ENCODE measurements at regions not wholly inside any gene's neighbourhood (a gene's known extent, or its start where the extent isn't known, plus 50 kb on each side); places are given as distances from the start of the nearest gene placed in this dataset.

- no peak for DNase-seq (ENCODE audit: low spot score)
Measured at GRCh38 chr2:215691346-215691745, 255.5 kb upstream of the FN1 start.

DNA sequence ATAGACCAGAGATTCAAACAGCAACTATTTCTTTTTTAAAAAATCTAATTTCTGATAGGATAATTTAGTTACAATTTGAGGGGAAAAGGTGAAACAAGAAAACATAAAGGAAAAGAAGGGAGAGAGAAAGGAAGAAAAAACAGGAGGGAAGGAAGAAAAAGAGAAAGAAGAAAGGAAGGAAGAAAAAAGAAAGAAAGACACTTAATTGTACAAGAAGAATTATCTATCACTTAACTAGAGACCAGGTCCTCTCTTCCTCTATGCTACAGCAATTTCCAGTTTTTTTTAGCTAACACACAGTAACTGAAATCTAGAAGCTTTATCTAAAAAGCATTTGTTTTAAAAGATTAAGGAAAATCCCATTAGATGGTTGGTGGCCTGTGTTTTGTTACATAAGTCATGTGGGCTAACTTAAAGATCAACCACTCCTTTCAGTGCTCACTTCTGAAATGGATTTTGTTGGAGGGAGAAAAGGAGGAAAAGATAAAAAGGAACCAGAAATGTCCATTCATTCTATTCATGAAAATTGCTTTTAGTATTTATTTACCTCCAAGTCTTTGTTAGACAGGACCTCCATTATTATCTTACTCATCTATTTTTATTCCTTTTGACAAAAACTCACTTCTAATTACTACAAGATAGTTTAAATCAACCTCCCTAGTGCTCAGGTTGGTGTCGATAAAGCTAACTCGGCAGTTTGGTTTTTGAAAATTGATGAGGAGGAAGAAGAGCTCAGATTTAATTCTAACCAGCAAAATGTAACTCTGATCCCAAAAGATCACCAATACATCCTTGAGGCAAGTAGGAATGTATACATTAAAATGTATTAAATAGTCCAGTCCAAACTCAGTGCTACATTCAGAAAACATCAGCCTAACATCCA is 251.5 kb upstream of the FN1 start:
- DNase-seq (ENCODE audit: low spot score): no peak

DNA sequence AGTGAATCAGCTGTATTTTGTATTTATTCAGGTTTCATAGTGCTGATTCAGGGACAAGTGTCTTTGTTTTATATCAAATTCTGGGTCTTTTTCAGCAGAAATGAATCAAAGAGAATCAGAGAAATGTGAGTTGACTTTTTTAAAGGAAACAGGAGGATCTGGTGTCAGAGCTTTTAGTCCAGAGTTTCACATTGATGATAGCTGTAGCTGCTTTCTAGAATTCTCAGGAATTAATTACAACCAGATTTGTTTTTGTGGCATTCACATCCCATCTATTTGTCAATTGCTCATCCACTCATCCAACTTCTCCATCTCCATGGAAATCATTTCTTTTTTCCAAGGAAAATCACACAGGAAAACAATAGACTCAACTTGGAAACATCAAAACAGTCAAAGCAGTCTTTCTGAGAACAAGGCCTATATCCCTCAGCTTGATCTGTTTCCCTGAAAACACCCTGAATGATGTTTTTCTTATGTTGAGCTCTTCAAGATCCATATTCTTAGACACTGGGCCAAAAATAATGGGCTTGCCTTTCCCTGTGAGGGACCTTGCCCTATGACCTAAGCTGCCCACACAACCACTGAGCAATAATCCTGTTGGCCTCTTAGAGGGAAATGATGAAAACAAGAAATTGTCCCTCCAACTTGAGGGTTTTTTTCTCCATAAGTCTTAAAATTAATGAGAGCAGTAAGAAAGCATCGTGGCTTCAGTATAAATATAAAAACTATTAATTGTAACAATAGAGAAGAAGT is 249.5 kb upstream of the FN1 start:
- DNase-seq (ENCODE audit: low spot score): no peak

GRCh38 chr2:215684448-215685237 is 248.8 kb upstream of the FN1 start:
- peak; percentile 18 for DNase-seq (ENCODE audit: low spot score)

DNA sequence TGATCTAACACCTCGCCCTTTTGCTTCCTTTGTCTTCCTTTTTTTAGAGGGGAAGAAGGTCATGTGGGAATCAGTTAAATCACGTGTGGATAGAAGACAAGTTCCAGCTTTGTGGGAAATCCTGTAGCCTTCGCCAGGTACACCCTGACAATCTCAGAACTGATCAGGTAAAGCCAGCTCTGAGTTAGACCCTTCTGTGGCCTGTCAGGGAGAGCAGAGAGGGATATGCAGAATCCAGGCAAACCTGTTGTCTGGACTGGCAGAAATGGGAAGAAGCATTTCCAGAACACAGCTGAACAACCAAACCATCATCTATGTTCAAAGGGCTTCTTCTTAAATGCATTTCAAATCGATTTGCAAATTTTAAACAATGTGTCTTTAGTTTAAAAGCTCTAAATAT is 247.4 kb upstream of the FN1 start:
- DNase-seq (ENCODE audit: low spot score): no peak

DNA sequence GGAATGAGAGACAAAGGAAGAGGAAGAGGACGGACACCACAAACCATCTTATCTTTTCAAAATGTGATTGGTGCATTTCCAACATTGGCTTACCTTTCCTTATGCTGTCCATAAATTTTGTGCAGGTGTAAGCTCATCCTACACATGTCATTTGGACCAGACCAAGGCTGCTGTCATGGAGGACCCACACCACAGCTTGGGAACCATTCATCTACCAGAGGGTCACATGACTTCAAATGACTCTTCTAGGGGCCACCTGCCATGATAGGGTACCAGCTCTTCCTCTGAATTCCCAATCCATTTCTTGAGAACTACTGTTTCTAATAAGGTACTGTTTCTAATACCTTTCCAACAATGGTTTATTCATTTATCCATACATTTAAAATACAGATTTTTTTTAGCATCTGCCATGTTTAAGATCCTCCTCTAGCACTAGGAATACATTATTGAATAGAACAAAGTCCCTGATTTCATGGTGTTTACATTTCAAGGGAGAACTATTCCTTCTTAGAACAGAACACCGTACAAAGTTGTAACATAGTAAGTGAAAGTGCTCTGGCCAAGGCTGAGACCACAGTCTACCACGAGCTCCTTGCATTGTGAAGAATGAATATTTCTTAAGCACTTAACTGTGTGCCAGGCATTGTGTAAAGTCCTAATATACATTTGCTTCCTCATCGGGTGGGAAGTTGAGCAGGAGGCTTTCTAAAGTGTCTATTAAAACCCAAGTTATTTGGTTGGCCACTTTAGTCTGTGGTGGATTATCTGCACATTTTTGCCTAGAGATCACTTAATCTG is 246.1 kb upstream of the FN1 start:
- no peak for DNase-seq (ENCODE audit: low spot score)

DNA sequence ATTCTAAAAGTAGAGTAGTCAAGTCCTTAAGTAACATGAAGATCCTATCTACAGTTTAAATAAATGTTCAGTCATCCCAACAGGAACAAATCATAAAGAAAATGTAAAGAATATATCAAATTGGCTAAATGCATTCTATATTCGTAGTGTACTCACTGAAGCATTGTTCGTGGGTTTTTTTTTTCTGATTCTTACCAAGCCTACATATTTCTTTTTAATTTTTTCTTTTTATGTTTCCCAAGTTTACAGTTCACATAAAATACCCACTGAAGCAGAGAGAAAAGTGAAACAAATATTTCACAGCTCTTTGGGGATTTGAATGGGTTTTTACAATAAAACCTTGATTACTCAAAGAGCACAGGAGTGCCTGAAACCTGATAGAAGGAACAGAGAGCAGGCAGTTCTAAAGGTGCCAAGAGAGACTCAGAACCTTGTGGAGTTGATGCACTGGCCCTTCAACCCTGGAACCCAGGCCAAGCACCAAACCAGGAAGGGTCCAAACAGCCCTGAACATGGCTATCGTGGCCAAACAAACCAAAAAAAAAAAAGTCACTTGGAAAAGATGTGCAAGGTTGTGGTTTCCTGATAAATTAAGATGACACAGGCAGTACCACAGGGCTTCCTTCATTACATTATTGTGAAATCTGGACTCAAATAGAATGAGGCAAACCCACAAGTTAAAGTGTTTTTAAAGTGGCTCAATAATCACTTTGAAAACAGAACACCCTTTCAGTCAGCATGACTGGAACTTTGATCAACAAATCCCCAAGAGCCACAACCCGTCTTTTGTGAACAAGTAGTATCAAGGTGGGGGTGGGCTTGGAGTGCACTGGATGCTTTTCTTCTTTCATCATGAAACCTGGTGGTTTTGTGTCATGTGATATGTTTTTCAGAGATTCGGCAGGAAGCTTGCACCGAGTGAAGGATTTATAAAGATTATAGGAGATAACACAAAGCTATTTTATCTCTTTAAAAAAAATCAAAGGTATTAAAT is 245.0 kb upstream of the FN1 start:
- peak; percentile 17 for DNase-seq (ENCODE audit: low spot score)

DNA sequence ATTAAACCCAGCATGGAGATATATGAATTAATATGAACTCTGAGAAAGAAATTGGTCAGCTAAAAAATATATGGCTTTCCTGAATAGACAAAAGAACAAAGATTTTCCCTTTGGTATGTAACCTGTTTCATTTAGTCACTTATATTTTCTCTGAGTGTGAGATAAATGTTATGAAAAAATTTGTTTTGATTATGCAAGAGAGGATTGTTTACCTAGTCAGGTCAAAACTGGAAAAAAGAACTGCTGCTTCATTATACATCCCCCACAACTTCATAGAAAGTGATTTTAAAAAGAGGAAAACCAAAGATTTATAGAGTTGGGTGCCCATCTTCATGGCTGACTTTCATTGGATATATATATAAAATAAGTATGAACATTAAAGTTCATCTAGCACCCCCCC is 242.2 kb upstream of the FN1 start:
- DNase-seq (ENCODE audit: low spot score): no peak

- no peak for DNase-seq (ENCODE audit: low spot score)
Measured at GRCh38 chr2:215677481-215677880, 241.6 kb upstream of the FN1 start.

- DNase-seq (ENCODE audit: low spot score): no peak
Measured at GRCh38 chr2:215672406-215672805, 236.5 kb upstream of the FN1 start.

DNA sequence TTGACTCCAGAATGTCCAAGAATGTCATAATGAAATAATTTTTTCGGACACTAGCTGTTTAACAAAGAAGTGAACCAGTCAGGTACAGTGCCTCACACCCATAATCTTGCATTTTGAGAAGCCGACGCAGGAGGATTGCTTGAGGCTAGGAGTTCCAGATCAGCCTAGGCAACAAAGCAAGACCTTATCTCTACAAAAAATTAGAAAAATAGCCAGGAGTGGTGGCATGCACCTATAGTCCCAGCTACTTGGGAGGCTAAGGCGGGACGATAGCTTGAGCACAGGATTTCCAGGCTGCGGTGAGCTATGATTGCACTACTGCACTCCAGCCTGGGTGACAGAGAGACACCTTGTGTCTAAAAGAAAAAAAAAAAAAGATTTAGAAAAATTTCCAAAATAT is 235.8 kb upstream of the FN1 start:
- no peak for DNase-seq (ENCODE audit: low spot score)

DNA sequence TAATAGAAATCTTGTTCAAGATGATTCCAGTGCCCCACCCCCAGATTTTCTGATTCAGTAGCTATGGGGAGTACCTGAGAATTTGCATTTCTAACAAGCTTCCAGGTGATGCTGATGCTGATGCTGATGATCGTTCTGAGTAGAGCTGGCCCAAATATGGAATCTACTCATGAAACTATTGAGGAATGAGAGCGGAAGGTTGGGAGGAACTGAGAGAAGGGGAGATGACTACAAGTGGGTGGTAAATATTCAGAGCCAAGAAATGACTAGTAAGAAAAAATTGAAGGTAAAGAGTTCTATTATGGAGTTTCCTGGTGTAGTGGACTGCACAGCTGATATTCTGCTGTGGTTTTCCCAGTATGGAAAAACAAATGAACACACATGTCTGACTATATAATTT is 235.4 kb upstream of the FN1 start:
- DNase-seq (ENCODE audit: low spot score): no peak

DNA sequence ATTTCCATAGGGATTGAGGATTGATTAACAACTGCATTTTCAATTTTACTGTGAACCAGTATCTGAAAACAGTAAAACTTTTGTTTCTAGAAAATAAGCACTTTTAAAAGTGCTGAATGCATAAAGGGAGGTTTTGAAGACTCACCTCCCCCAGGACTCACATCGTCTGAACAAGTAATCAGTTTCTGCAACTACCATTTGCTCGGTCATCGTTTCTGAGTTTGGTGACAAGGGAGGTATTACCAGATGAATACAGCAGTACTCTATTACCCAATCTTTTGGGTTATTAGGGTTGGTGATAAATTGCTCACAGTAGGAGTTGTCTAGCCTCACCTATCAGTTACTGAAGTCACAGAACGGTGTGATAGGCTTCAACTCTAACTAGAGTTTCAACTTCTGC is 234.5 kb upstream of the FN1 start:
- no peak for DNase-seq (ENCODE audit: low spot score)

- DNase-seq (ENCODE audit: low spot score): no peak
Measured at GRCh38 chr2:215668378-215668775, 232.5 kb upstream of the FN1 start.

DNA sequence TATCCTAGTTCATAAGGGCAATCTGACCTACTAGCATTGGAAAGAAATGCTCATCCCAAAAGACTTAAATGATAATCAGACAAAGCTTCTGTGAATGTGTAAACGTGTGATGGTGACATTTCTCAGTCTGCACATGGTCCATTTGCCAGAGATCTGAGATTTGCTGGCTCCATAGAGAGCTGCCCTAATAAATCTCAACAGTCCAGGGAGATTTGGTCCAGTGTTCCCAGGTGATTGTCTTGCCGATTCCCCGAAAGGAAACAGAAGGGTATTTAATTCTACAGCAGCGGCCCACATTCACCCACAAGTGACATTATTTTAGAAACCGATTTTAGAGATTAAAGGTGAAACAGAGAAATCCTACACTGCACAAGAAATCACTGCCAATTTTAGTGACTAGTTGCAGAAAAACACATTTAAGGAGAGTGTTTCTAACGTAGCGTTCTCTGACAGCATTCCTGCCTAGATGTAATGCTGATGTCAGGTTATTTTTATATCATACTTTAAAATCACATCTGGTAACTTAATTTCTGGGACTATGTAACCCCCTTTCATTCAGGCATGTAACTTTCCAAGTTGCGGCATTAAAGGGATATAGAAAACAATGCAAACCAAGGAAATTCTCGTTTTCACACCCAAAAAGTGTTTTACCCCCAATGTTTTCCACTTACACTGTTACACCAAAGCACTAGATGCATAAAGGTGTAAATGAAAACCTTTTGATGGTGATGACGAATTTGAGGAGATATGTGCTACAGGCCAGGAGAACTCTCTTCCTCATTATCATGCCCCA is 231.9 kb upstream of the FN1 start:
- no peak for DNase-seq (ENCODE audit: low spot score)

GRCh38 chr2:215664847-215665525 is 229.1 kb upstream of the FN1 start:
- peak; percentile 67 for DNase-seq (ENCODE audit: low spot score)

DNA sequence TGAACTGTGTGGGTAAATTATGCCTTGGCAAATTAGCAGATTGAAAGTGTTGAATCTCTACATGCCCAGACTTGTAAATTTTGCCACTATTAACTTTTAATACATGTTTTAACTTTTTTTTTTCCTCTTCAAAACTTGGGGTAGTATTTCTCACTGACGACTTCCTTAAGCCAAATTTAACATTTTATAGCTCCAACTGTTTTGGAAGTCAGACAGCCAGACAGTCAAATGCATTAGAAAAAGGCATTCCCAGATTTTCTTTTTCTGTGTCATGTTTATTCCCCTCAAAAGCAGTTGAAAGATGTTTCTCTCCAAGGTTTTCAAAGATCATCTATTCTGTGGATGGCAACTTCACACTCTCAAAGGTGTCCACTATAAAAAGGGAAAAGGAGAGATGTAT is 226.8 kb upstream of the FN1 start:
- DNase-seq (ENCODE audit: low spot score): no peak

GRCh38 chr2:215660687-215661086 is 224.8 kb upstream of the FN1 start:
- DNase-seq (ENCODE audit: low spot score): peak; percentile 39

DNA sequence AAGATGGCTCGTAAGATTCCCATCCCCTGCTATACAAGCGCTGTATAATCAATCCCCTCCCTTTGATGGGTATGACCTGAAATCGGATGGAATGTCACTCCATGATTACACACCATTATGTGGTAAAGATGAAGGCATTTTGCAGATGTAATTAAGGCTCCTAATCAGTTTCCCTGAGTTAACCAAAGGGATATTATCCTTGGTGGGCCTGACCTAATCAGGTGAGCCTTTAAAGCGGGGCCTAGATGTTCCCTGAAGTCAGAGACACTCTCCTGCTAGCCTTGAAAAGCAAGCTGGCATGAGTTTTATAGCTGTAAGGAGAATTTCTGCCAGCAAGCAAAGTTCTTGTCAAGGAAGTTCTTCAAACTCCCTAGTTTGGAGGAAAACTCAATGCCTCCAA is 223.8 kb upstream of the FN1 start:
- no peak for DNase-seq (ENCODE audit: low spot score)
